Panc1 (cell line): ENCODE measurements at regions not wholly inside any gene's neighbourhood (a gene's known extent, or its start where the extent isn't known, plus 50 kb on each side); places are given as distances from the start of the nearest gene placed in this dataset.

Experiments used
- ATAC-seq: fragments of 200-7000 bp; cut with Tn5 transposase; 2 replicates; pipeline ENCODE4 v1.9.1; 2020; ENCODE audit warnings: mild to moderate bottlenecking, moderate library complexity
- BruUV-seq: library from RNA; stranded (reverse); fragments of 400-500 nt; replicated peaks from 2 replicates; lab custom pipeline; 2021; lab: Mats Ljungman, UMichigan
- CTCF ChIA-PET: fragments of 300-600 bp; sonication (Branson Sonifier 250); formaldehyde crosslinking; loops from one replicate; lab custom pipeline; 2022; ENCODE audit warnings: antibody characterized with exemption; lab: Charles Lee
- POLR2A ChIA-PET: fragments of 300-600 bp; sonication (Branson Sonifier 250); formaldehyde crosslinking; loops from one replicate; lab custom pipeline; 2022; ENCODE audit warnings: antibody characterized with exemption; lab: Charles Lee
- DNase-seq: peaks from one replicate; pipeline ENCODE4 v3.0.0-alpha.2; 2010; ENCODE audit warnings: low read depth, low spot score
- H3K27ac ChIP-seq: 2 replicates; pipeline ENCODE4 v1.5.1; 2011; ENCODE audit warnings: mild to moderate bottlenecking, low read length, inconsistent platforms
- H3K27me3 ChIP-seq: fragments of 200-500 bp; sonication (Bioruptor generic); 2 replicates; pipeline ENCODE4 v1.6.0; 2014; ENCODE audit warnings: low read length, inconsistent platforms; ENCODE audit not compliant: control insufficient read depth, insufficient read depth
- H3K36me3 ChIP-seq: fragments of 200-500 bp; sonication (Bioruptor generic); 2 replicates; pipeline ENCODE4 v1.5.1; 2014; ENCODE audit warnings: inconsistent platforms, mild to moderate bottlenecking, low read length, moderate library complexity; ENCODE audit not compliant: control insufficient read depth, insufficient read depth
- H3K4me1 ChIP-seq: 2 replicates; pipeline ENCODE4 v1.5.1; 2011; ENCODE audit warnings: inconsistent platforms, mild to moderate bottlenecking, low read length, moderate library complexity; ENCODE audit not compliant: control insufficient read depth, insufficient read depth
- H3K4me3 ChIP-seq, 2 experiments: 2 replicates each; pipeline ENCODE4 v1.5.1; 2011 to 2012; ENCODE audit warnings: low read depth in 2 of 2, low read length in 2 of 2, mild to moderate bottlenecking in 2 of 2, inconsistent platforms in 1 of 2, moderate library complexity in 1 of 2
- H3K9me3 ChIP-seq: fragments of 200-500 bp; sonication (Bioruptor generic); 2 replicates; pipeline ENCODE4 v1.5.1; 2014; ENCODE audit warnings: low read depth, mild to moderate bottlenecking, inconsistent platforms, low read length, moderate library complexity; ENCODE audit not compliant: control insufficient read depth, insufficient read depth
- POLR2AphosphoS5 ChIP-seq: IDR thresholded peaks from 2 replicates; pipeline ENCODE4 v1.6.1; 2012; ENCODE audit warnings: mild to moderate bottlenecking, low read depth, low read length, moderate library complexity
- SIN3A ChIP-seq: IDR thresholded peaks from 2 replicates; pipeline ENCODE4 v1.6.1; 2012; ENCODE audit warnings: low read depth, mild to moderate bottlenecking, low read length, moderate library complexity, borderline replicate concordance; ENCODE audit not compliant: insufficient read depth
- TCF7L2 ChIP-seq: IDR thresholded peaks from 2 replicates; pipeline ENCODE4 v1.6.1; 2011; ENCODE audit warnings: mild to moderate bottlenecking, low read depth, low read length, inconsistent platforms
- in situ Hi-C: cut with HindIII; loops from 2 replicates; pipeline ENCODE4 v1.10.0; 2016; ENCODE audit warnings: low sequenced_read_pairs, low pct_unique_long_range_greater_than_20kb
- intact Hi-C: fragments of 100-400 bp; cut with micrococcal nuclease; formaldehyde crosslinking; loops from one replicate; pipeline ENCODE4 v1.10.0; 2022; ENCODE audit not compliant: unreplicated experiment
- TF ChIP-seq, protein P1 (sequence below), 2 experiments: IDR thresholded peaks; 2 replicates each; pipeline ENCODE4 v1.6.1; 2011 to 2012; ENCODE audit warnings: low read depth in 2 of 2, control low read depth in 1 of 2, low read length in 1 of 2, mild to moderate bottlenecking in 1 of 2, moderate library complexity in 1 of 2; ENCODE audit not compliant: insufficient read depth in 1 of 2
- TF ChIP-seq, protein P2 (sequence below): fragments of 450-650 bp; IDR thresholded peaks from 2 replicates; pipeline ENCODE4 v1.5.1; 2017; ENCODE audit warnings: mild to moderate bottlenecking

DNA sequence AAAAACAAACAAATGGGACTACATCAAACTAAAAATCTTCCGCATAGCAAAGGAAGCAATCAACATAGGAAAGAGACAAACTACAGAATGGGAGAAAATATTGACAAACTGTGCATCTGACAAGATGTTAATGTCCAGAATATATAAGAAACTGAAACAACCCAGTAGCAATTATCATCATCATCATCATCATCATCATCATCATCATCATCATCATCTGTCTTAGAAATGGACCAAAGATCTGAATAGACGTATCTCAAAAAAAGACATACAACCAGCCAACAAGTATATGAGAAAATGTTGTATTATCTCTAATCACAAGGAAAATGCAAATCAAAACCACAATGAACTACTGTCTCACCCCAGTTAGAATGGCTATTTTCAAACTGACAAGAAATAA, 173.9 kb downstream of the PRR20E start:
- POLR2A ChIA-PET = no interaction called here

DNA sequence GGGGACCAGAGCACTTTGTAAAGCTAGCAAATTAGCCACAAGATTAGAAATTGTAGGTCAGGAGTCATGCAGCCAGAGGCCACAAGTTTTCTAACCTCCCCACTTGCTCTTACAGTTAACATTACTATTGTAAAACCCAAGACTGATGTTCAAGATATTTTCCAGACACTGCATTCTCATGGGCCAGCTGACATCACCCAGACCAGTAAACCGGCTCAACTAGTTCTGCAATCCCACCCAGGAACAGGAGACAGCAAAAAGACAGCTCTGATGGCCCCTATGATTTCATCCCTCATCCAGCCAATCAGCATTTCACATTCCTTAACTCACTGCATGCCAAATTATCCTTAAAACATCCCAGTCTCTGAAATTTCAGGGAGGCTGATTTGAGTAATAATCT, 178.5 kb downstream of the PRR20E start:
- CTCF ChIA-PET = no interaction called here
- POLR2A ChIA-PET = no interaction called here
- BruUV-seq = no TSS peak
- no peaks in the 10 kb centered on the region for H3K4me1 ChIP-seq
- no peak overlapping the region for H3K4me3 ChIP-seq
- H3K36me3 ChIP-seq = no peaks in the 10 kb centered on the region
- ATAC-seq (no peak), DNase-seq (no peak)
- H3K27ac ChIP-seq = no peak overlapping the region
- no peak for TF ChIP-seq SIN3A
- TF ChIP-seq, protein P1, sequence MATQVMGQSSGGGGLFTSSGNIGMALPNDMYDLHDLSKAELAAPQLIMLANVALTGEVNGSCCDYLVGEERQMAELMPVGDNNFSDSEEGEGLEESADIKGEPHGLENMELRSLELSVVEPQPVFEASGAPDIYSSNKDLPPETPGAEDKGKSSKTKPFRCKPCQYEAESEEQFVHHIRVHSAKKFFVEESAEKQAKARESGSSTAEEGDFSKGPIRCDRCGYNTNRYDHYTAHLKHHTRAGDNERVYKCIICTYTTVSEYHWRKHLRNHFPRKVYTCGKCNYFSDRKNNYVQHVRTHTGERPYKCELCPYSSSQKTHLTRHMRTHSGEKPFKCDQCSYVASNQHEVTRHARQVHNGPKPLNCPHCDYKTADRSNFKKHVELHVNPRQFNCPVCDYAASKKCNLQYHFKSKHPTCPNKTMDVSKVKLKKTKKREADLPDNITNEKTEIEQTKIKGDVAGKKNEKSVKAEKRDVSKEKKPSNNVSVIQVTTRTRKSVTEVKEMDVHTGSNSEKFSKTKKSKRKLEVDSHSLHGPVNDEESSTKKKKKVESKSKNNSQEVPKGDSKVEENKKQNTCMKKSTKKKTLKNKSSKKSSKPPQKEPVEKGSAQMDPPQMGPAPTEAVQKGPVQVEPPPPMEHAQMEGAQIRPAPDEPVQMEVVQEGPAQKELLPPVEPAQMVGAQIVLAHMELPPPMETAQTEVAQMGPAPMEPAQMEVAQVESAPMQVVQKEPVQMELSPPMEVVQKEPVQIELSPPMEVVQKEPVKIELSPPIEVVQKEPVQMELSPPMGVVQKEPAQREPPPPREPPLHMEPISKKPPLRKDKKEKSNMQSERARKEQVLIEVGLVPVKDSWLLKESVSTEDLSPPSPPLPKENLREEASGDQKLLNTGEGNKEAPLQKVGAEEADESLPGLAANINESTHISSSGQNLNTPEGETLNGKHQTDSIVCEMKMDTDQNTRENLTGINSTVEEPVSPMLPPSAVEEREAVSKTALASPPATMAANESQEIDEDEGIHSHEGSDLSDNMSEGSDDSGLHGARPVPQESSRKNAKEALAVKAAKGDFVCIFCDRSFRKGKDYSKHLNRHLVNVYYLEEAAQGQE (IDR thresholded peaks at IDR 0.05; ENCODE audit: insufficient read depth in 1 of 2, low read depth in 2 of 2, low read length in 1 of 2) = no peak
- no peak for TF ChIP-seq TCF7L2
- TF ChIP-seq POLR2AphosphoS5 = no peak
- TF ChIP-seq, protein P2, sequence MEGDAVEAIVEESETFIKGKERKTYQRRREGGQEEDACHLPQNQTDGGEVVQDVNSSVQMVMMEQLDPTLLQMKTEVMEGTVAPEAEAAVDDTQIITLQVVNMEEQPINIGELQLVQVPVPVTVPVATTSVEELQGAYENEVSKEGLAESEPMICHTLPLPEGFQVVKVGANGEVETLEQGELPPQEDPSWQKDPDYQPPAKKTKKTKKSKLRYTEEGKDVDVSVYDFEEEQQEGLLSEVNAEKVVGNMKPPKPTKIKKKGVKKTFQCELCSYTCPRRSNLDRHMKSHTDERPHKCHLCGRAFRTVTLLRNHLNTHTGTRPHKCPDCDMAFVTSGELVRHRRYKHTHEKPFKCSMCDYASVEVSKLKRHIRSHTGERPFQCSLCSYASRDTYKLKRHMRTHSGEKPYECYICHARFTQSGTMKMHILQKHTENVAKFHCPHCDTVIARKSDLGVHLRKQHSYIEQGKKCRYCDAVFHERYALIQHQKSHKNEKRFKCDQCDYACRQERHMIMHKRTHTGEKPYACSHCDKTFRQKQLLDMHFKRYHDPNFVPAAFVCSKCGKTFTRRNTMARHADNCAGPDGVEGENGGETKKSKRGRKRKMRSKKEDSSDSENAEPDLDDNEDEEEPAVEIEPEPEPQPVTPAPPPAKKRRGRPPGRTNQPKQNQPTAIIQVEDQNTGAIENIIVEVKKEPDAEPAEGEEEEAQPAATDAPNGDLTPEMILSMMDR = no peak
- intact Hi-C loops = no loop called here
- H3K27me3 ChIP-seq = no peaks in the 10 kb centered on the region
- H3K9me3 ChIP-seq = no peaks in the 10 kb centered on the region
- in situ Hi-C loops = no loop called here

More for the DNA sequence above, 173.9 kb downstream of the PRR20E start:
- DNase-seq (no peak), ATAC-seq (no peak)
- intact Hi-C loops (no loop called here), in situ Hi-C loops (no loop called here)
- H3K27me3 ChIP-seq = no peaks in the 10 kb centered on the region
- H3K9me3 ChIP-seq = no peaks in the 10 kb centered on the region
- CTCF ChIA-PET = no interaction called here
- no peaks in the 10 kb centered on the region for H3K36me3 ChIP-seq
- no peak overlapping the region for H3K27ac ChIP-seq
- TF ChIP-seq SIN3A (no peak), POLR2AphosphoS5 (no peak), TCF7L2 (no peak)
- TF ChIP-seq, protein P2 = no peak
- TF ChIP-seq, protein P1 (IDR thresholded peaks at IDR 0.05; ENCODE audit: insufficient read depth in 1 of 2, low read depth in 2 of 2, low read length in 1 of 2) = no peak
- H3K4me1 ChIP-seq = no peaks in the 10 kb centered on the region
- no peak overlapping the region for H3K4me3 ChIP-seq
- BruUV-seq = no TSS peak
